NCI-H128 (cell line): ENCODE measurements at regions not wholly inside any gene's neighbourhood (a gene's known extent, or its start where the extent isn't known, plus 50 kb on each side); places are given as distances from the start of the nearest gene placed in this dataset.

ENCODE experiments used
- DNase-seq: peaks from one replicate; lab custom pipeline; 2025; ENCODE audit not compliant: unreplicated experiment; lab: John Stamatoyannopoulos, UW

GRCh38 chr2:731711-732110, 54.5 kb upstream of the TMEM18 start:
- no peak for DNase-seq

- no peak for DNase-seq
Observed at GRCh38 chr2:729376-729861, 52.2 kb upstream of the TMEM18 start.

DNA sequence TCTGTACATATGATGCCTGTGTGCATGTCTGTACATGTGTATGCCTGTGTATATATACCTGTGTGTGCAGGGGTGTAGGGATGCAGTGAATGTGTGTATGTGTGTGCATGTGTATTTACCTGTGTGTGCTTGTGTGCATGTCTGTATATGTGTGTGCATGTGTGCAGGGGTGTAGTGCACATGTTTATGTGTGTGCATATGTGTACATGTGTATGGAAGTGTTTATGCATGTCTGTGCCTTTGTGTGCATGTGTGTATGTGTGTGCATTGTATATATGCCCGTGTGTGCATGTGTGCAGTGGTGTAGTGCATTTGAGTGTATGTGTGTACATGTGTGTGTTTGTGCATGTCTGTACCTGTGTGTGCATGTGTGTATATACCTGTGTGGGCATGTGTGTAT, 51.0 kb upstream of the TMEM18 start:
- no peak for DNase-seq

GRCh38 chr2:727071-727470, 49.9 kb upstream of the TMEM18 start:
- no peak for DNase-seq
